ENCODE measurements at regions not wholly inside any gene's neighbourhood (a gene's known extent, or its start where the extent isn't known, plus 50 kb on each side); places are given as distances from the start of the nearest gene placed in this dataset.

DNA sequence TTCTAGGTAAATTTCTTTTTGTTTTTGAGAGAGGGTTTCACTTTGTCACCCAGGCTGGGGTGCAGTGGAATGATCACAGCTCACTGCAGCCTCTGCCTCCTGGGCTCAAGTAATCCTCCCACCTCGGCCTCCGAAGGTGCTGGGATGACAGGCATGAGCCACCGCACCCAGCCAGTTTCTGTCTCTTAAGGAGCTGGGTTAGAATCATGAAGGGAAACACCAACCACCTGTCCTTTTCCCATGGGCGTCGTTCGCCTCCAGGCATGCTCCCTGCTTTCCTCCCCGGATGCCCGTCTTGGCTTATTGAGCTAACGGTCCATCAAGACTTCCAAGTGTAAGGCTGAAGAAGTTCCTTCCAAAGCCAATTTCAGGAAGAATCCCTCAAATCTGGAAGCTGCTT, 85.9 kb downstream of the SOX1 start:
- Histone ChIP-seq H3K27ac (no peak overlapping the region), H3K36me3 (ENCODE audit: low read depth) (no peaks in the 10 kb centered on the region), H3K79me2 (ENCODE audit: insufficient read depth) (no peaks in the 10 kb centered on the region), H3K9ac (no peak overlapping the region), H3K4me2 (ENCODE audit: unreplicated experiment) (no peak overlapping the region), H3F3A (ENCODE audit: insufficient read depth) (no peaks in the 10 kb centered on the region), H3K4me1 (ENCODE audit: insufficient read depth) (no peaks in the 10 kb centered on the region), H3K9me3 (ENCODE audit: low read depth) (no peaks in the 10 kb centered on the region), H2AFZ (no peak overlapping the region), H3K27me3 (replicated peaks; ENCODE audit: insufficient read depth) (no peaks in the 10 kb centered on the region), H4K20me1 (ENCODE audit: insufficient read depth) (no peaks in the 10 kb centered on the region), H3K9me2 (ENCODE audit: insufficient read depth) (no peaks in the 10 kb centered on the region), H3K4me3 (no peak overlapping the region)
- in situ Hi-C loops (cut with MboI): no loop called here
- TF ChIP-seq EZH2 (IDR thresholded peaks at IDR 0.05; ENCODE audit: insufficient read depth, poor library complexity, severe bottlenecking) (no peak), EZH2phosphoT487 (IDR thresholded peaks at IDR 0.05; ENCODE audit: insufficient read depth, low read depth) (no peak)
- WGBS, 2 experiments (ENCODE audit: low coverage in 1 of 2, low lambda C conversion rate in 2 of 2, missing lambda C conversion rate in 2 of 2): 31 to 40% methylated on average over 9 of the region's 9 CpGs
- no peak for DNase-seq

DNA sequence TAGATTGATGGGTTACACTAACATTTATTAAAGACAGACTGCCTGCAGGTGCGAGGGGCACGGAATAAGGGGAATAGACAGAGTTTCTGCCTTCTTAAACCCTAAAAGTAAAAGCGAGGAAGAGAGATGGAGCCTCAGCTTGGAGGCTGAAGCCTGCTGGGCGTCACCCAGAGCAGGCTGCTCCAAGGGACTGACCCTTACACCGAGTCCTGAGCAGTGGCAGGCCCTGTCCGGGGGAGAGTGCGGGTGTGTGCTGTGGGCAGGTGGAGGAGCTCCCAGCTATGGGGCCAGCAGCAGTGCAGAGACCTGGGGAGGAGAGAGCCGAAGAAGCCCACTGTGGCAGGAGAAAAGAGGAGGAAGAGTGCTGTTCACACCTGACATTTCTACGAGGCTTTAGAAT, 86.4 kb downstream of the SOX1 start:
- Histone ChIP-seq H3K9me3 (ENCODE audit: low read depth) (no peaks in the 10 kb centered on the region), H3K4me2 (ENCODE audit: unreplicated experiment) (no peak overlapping the region), H3K27ac (no peak overlapping the region), H4K20me1 (ENCODE audit: insufficient read depth) (no peaks in the 10 kb centered on the region), H3K36me3 (ENCODE audit: low read depth) (no peaks in the 10 kb centered on the region), H2AFZ (no peak overlapping the region), H3K9me2 (ENCODE audit: insufficient read depth) (no peaks in the 10 kb centered on the region), H3K4me3 (no peak overlapping the region), H3K27me3 (replicated peaks; ENCODE audit: insufficient read depth) (no peaks in the 10 kb centered on the region), H3K9ac (no peak overlapping the region), H3K4me1 (ENCODE audit: insufficient read depth) (no peaks in the 10 kb centered on the region), H3K79me2 (ENCODE audit: insufficient read depth) (no peaks in the 10 kb centered on the region), H3F3A (ENCODE audit: insufficient read depth) (no peaks in the 10 kb centered on the region)
- WGBS, 2 experiments (ENCODE audit: low coverage in 1 of 2, low lambda C conversion rate in 2 of 2, missing lambda C conversion rate in 2 of 2): 20 to 23% methylated on average over 9 of the region's 9 CpGs
- TF ChIP-seq EZH2 (IDR thresholded peaks at IDR 0.05; ENCODE audit: insufficient read depth, poor library complexity, severe bottlenecking) (no peak), EZH2phosphoT487 (IDR thresholded peaks at IDR 0.05; ENCODE audit: insufficient read depth, low read depth) (no peak)
- in situ Hi-C loops (cut with MboI): no loop called here
- no peak for DNase-seq

DNA sequence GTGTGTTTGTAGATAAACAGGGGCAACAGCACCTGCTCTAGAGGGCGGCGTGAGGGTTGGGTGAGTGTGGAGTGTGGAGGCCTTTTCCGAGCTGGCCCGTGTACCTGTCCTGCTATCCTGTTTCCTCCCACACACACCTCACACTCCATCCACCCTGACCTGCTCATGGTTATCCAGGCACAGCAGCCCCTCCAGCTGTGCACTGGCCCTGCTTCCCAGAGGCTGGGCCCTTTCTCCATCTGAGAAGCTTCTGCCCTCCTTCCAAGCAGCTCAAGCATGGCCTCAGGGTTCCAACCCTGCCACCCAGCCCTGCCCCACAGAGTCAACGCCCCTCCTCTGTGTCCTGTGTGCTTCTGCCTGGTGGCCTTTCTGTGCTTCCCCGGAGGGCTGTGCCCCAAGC, 86.9 kb downstream of the SOX1 start:
- Histone ChIP-seq H3K27ac (no peak overlapping the region), H3K4me2 (ENCODE audit: unreplicated experiment) (no peak overlapping the region), H3K4me1 (ENCODE audit: insufficient read depth) (no peaks in the 10 kb centered on the region), H3K9me2 (ENCODE audit: insufficient read depth) (no peaks in the 10 kb centered on the region), H4K20me1 (ENCODE audit: insufficient read depth) (no peaks in the 10 kb centered on the region), H3K79me2 (ENCODE audit: insufficient read depth) (no peaks in the 10 kb centered on the region), H3K9me3 (ENCODE audit: low read depth) (no peaks in the 10 kb centered on the region), H3K36me3 (ENCODE audit: low read depth) (no peaks in the 10 kb centered on the region), H3F3A (ENCODE audit: insufficient read depth) (no peaks in the 10 kb centered on the region), H3K27me3 (replicated peaks; ENCODE audit: insufficient read depth) (no peaks in the 10 kb centered on the region), H3K9ac (no peak overlapping the region), H2AFZ (no peak overlapping the region), H3K4me3 (no peak overlapping the region)
- in situ Hi-C loops (cut with MboI): no loop called here
- no peak for DNase-seq
- 27 to 33% methylated on average over 4 to 6 of the region's 6 CpGs for WGBS, 2 experiments (ENCODE audit: low coverage in 1 of 2, low lambda C conversion rate in 2 of 2, missing lambda C conversion rate in 2 of 2)
- TF ChIP-seq EZH2phosphoT487 (IDR thresholded peaks at IDR 0.05; ENCODE audit: insufficient read depth, low read depth) (no peak), EZH2 (IDR thresholded peaks at IDR 0.05; ENCODE audit: insufficient read depth, poor library complexity, severe bottlenecking) (no peak)

DNA sequence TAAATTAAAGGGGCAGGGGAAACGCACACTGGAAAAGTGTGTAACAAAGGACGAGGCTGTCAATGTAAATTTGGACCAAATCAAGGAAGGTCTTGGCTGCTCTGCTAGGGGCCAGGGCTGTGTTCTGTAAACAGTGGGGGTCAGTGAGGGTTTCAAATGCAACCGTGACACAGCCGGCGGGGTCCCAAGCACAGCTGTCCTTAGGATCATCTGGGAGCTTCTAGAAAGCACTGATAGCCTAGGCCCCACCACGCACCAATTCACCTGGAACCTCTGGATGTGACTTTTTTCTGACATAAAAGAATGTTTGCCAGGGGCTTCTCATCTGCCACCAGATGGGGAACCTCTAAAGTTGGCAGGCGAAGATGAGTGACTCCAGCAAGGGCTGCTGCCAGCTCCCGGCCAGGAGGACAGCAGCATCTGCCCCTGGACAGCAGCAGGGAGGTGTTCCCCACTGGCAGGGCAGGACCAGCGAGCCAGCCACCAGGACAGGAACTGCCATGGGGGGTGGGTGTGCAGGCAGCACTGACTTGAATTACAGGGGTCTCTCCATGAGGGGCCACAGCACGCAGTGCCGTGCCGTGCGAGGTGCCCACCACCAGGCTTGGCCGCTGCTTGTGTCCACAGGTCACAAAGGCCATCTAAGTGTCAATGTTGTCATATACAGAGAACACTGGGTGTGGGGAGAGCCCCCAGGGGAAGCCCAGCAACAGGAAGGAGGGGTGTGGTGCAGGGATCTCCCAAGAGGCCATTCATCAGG, 87.5 kb downstream of the SOX1 start:
- Histone ChIP-seq H3K4me3 (no peak overlapping the region), H3K36me3 (ENCODE audit: low read depth) (no peaks in the 10 kb centered on the region), H3K9me2 (ENCODE audit: insufficient read depth) (no peaks in the 10 kb centered on the region), H4K20me1 (ENCODE audit: insufficient read depth) (no peaks in the 10 kb centered on the region), H3K9ac (no peak overlapping the region), H3F3A (ENCODE audit: insufficient read depth) (no peaks in the 10 kb centered on the region), H3K27ac (no peak overlapping the region), H3K9me3 (ENCODE audit: low read depth) (no peaks in the 10 kb centered on the region), H3K79me2 (ENCODE audit: insufficient read depth) (no peaks in the 10 kb centered on the region), H3K4me1 (ENCODE audit: insufficient read depth) (no peaks in the 10 kb centered on the region), H3K4me2 (ENCODE audit: unreplicated experiment) (no peak overlapping the region), H3K27me3 (replicated peaks; ENCODE audit: insufficient read depth) (no peaks in the 10 kb centered on the region), H2AFZ (no peak overlapping the region)
- no peak for DNase-seq
- TF ChIP-seq EZH2phosphoT487 (IDR thresholded peaks at IDR 0.05; ENCODE audit: insufficient read depth, low read depth) (no peak), EZH2 (IDR thresholded peaks at IDR 0.05; ENCODE audit: insufficient read depth, poor library complexity, severe bottlenecking) (no peak)
- WGBS, 2 experiments (ENCODE audit: low coverage in 1 of 2, low lambda C conversion rate in 2 of 2, missing lambda C conversion rate in 2 of 2): 56% methylated on average over 14 of the region's 14 CpGs
- in situ Hi-C loops (cut with MboI): no loop called here
